ENCODE measurements at regions not wholly inside any gene's neighbourhood (a gene's known extent, or its start where the extent isn't known, plus 50 kb on each side); places are given as distances from the start of the nearest gene placed in this dataset.
"Not testable (repeated sequence)": the region's sequence is repeated elsewhere in the genome, so short reads cannot be mapped to it uniquely, and the experiment has no call there.

DNA sequence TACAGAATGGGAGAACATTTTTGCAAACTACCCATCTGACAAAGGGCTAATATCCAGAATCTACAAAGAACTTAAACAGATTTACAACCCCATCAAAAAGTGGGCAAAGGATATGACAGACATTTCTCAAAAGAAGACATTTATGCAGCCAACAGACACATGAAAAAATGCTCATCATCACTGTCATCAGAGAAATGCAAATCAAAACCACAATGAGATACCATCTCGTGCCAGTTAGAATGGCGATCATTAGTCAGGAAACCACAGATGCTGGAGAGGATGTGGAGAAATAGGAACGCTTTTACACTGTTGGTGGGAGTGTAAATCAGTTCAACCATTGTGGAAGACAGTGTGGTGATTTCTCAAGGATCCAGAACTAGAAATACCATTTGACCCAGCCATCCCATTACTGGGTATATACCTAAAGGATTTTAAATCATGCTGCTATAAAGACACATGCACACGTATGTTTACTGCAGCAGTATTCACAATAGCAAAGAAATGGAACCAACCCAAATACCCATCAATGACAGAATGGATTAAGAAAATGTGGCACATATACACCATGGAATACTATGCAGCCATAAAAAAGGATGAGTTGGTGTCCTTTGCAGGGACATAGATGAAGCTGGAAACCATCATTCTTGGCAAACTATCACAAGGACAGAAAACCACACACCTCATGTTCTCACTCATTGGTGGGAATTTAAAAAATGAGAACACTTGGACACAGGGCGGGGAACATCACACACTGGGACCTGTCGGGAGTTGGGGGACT is 317.7 kb upstream of the THBS1 start:
- intact Hi-C loops (cut with micrococcal nuclease), result not testable (repeated sequence)

DNA sequence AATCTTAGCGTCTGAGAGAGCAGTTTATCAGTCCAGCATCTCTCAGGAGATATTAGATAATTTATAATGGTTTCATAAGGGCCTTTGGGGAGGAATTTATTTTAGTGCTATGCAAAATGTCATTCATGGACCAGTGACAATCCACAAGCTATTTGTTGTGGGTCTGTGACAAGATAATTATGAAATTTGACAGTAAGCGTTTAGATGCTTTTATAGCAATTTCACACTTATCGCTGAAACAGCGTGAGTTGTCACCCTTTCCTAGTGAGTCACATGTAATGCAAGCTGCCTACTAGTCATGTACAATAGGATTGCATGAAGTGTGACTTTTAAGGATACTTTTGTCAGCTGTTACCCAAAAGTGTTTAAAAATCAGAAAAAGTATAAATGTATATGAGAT is 315.6 kb upstream of the THBS1 start:
- intact Hi-C loops (cut with micrococcal nuclease), result no loop called here

DNA sequence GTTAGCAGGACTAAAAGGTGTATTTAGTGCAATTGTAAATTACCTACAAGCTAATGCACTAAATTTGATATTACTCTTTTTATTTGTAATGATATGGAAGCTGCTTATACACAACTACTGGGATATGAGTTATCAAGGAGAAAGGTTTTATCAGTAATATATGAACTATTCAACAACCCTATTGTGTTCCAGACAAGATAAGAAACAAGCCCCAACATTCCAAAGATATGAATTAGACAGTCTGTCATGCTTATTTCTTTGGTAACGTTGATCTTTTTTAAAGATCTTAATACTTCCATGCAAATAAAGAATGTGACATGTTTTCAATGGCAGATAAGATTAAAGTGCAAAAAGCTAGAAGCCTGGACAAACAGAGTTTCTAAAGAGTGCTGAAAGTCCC is 314.0 kb upstream of the THBS1 start:
- intact Hi-C loops (cut with micrococcal nuclease), result no loop called here

DNA sequence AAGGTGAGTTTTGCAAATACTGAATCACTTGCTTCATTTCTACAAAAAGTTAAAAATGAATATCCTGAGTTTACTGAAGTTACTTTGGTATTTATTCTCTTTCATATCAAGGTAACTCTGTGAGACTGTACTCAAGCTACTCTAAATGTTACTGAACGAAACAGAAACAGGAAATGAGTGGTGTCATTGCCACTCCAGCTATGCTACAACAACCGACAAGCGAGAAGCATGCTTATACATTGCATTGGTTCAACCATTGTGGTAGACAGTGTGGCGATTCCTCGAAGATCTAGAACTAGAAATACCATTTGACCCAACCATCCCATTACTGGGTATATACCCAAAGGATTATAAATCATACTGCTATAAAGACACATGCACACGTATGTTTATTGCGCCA is 313.2 kb upstream of the THBS1 start:
- intact Hi-C loops (cut with micrococcal nuclease), result no loop called here

DNA sequence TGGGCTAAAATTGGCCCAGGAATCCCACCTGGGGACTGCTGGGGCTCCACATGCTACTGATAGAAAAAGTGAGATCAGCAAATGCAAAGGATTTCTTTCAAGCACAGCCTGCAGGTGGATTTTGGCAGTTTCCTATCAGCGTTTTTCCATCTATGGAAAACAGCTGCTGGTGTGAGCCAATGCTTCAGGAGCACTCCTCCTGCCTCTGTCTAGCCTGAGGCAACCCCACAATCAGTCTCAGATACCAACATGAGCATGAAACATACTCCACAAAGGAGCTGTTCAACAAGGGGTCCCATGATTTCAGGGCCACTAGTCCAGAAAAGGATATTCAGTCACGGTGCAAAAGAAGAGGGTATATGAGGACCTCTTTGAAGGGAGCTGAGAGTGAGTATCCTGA is 311.5 kb upstream of the THBS1 start:
- intact Hi-C loops (cut with micrococcal nuclease), result no loop called here

DNA sequence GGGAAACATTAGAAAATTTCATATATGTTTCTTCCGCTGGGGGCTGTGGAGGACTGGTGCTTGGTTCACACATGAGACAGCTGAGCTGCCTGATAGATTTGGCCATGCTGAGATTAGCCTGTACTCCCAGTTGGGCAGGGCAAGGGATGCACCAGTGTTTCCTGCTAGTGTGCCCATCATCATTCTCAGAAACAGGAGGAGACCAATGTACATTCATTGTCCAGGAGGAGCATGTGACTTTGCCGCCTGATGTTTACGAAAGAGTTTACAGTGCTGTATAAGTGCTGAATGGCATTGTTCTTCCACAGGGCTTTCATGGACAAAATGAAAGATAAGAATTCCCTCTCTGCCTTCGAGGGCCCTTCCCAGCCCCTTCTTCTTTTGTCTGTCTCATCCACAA is 311.1 kb upstream of the THBS1 start:
- intact Hi-C loops (cut with micrococcal nuclease), result no loop called here

DNA sequence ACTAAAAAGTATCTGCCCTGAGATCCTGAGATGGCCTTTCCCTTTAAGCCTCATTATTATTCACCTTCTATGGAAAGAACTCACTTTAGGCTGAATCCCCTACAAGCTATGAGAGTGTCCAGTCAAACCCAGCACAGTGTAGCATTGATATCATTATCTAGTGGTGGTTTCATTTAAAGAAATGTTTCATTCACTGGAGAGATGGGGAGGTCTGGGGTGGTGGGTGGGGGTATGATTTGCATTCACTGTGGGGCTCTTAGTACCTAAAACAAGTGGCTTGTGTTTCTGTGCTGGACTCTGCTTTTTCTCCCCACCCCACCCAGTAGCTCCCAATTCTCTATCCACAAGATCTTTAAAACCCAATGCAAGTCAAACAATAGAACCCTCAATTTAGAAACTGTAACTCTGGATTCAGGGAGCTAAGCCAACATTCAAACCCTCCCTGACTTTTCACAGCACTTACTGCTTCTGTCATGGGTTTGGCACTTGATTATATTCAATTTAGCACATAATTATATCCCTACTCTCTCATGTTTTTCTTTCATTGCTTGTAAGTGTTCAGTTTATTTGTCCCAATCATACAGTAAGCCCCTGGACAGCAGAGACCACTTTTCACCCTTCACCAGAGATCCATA is 310.5 kb upstream of the THBS1 start:
- intact Hi-C loops (cut with micrococcal nuclease), result no loop called here

DNA sequence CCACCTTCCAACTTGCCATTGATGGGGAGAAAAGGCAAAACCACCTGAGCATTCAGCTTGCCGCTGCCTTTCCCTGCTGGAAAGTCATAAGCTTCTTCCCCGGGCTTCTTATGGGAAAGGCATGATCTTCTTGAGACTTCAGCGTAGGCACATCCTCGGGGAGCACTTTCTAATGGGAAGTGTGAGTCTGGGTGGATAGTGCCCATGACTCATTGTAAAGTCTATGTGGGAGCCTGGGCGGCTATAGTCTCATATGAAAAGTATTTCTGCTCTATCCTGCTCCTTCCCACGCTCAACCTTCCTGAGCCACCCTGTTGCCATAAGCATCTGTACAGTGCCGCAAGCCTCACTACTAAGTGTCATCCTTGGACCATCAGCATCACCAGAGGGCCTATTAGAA is 309.9 kb upstream of the THBS1 start:
- intact Hi-C loops (cut with micrococcal nuclease), result no loop called here

DNA sequence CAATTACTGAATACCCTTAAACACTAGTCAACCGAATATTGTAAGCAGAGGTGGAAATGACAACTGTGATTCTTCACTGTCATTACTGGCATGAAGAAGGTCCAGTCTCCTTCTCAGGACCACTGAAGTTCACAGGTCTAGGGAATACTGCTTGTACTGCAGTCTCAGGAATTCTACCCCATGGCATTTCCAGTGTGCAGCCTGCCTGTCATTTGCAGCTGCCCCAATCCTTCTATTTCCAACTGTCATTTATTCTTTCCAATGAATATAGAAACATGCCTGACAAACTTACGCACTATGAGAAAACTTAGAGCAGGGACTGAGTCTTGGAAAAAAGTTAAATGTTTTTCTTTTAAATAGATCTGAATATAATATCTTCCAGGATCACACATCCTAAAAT is 308.0 kb upstream of the THBS1 start:
- intact Hi-C loops (cut with micrococcal nuclease), result no loop called here

DNA sequence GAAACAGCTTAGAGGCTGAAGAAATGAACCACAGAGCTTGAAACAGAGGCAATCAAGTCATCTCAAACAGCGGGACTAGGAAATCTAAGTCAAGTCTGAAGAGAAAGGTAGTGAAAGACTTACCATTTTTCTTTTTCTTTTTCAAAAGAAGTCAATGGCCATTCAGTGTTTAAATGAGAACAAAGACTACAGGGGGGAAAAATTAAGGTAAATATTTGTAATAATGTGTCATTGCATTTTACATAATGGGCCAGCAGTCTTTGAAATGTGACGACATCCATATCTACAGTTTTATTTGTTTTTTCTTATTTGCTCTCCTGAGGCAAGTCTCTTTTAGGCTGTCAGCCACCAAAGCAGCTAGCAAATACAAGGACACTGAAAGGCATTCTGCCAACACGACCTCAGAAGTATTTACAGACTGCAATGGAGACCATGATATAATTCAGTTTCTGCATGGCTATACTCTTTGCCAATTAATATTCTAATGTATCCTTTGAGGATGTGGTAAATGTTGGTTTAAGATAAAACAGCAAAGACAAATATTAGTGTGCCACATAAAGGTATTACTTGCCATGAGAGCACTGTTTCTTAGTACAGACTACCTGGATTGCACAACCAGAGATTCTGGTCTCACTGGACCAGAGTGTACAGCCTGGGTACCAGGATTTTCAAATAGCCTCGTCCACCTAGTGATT is 307.0 kb upstream of the THBS1 start:
- intact Hi-C loops (cut with micrococcal nuclease), result no loop called here

DNA sequence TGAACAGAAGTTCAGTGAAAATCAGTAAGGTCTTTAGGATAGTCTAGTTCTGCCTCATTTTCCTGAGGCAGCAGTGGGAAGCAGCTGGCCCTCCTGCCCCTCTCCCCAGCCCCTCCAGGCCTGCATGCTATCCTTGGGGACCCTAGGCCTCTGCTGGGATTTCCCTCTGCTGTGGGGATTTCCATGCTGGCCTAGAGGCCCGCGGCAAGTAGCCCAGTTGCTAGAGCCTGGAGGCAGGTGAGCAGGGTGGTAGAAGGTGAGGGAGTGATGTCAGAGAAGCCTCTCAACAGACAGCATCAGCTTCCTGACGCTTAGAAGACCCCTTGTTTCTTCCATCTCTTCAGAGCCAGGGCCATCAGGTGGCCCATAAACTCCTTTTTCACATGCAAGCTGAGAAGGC is 305.8 kb upstream of the THBS1 start:
- intact Hi-C loops (cut with micrococcal nuclease), result no loop called here

DNA sequence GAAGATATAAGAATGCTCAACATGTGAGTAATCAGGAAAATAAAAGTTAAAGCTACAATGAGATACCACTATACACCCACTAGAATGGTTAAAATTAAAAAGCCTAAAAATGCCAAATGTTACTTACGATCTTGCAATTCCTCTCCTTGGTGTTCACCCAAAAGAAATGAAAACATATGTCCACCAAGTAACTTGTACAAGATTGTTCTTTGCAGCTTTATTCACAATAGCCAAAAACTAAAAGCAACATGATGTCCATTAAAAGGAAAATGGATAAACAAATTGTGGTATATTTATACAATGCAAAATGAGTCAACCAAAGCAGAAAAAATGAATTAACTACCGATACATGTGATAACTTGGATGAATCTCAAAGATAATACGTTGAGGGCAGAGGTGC is 301.6 kb upstream of the THBS1 start:
- intact Hi-C loops (cut with micrococcal nuclease), result no loop called here

DNA sequence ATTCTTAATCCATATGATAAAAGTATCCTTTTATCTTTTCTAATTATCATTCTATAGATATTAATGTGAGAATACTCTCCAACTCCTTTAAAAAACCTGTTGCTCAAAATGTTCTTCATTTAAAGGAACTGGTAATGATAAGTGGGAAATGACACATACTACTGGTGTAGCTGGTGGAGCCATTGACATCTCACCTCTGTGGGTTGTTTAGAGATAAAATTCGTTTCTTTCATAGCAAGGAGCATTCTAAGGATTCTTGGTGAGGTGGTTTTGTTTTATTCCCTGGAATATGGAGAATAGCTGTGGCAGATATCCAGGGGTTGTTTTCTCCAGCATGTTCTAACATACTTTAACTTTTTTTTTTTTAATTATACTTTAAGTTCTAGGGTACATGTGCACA is 299.8 kb upstream of the THBS1 start:
- intact Hi-C loops (cut with micrococcal nuclease), result no loop called here

DNA sequence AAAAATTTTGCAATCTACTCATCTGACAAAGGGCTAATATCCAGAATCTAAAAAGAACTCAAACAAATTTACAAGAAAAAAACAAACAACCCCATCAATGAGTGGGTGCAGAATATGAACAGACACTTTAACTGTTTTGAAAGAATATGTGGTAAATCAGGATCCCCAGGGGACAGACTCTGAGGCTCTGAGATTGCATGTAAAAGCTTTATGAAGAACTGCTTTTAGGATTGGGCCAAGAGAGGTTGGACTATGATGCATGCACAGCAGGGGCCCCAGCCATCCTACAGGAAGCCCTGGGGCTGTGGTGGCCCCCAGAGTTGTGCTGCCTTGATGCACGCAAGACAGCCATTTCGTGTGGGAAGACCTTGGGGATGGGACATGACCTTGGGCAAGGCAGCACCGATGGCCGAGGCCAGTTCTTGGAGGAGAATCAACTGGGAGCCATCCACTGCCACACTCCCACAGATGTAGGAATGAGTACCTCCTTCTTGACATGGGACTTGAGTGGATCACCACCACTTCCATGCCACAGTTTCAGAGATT is 298.1 kb upstream of the THBS1 start:
- intact Hi-C loops (cut with micrococcal nuclease), result no loop called here

DNA sequence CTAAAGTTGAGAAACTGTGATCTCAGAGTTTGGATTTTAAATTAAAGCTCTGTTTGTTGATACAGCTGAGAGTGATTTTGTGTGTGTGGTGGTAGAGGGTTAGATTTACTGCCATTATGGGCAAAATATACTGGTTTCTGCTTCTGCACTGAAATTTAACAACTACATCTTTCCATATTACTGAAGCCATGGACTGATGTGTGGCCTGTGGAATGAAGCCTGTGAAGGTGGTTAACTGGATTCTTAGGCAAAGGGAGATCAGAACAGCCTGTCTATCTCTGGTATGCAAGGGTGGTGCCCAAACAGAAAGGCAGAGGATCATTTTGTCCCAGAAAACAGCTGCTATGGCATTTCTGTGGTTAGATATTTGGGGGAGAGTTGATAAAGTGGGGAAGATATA is 297.3 kb upstream of the THBS1 start:
- intact Hi-C loops (cut with micrococcal nuclease), result no loop called here

DNA sequence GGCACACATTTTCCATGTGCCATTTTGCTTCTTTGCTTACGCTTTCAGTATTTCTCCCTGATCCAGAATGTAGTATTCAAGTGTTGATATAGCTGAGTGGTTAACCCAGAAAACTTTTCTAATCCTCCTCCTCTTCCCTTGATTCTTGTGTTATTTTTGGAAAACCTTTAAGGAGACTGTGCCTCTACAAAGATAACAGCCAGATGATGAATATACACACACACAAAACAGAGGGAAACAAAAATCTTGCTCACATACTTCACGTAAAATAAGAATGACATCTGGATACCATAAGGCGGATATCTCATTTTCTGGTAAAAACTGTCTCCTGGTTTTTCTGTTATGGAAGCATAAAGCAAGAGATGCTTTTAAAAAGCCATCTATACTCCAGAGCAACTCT is 295.8 kb upstream of the THBS1 start:
- intact Hi-C loops (cut with micrococcal nuclease), result no loop called here

DNA sequence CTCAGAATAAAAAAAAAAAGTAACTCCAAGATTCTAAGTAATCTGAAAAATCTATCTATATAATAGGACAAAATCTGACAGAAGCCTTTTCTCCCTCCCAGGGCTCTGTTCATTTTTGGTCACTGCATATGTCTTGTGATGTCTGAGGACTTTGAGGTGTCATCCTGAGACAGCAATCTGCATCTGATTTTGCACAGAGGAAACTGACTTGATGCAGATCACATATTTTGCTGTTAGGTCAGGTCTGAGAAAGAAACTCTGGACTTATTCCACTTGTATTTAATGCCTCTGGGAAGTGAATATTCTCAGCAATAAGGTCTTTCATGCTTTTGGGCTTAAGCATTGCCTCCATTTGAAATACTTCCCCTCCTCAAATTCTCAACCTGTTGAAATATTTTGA is 295.2 kb upstream of the THBS1 start:
- intact Hi-C loops (cut with micrococcal nuclease), result no loop called here

DNA sequence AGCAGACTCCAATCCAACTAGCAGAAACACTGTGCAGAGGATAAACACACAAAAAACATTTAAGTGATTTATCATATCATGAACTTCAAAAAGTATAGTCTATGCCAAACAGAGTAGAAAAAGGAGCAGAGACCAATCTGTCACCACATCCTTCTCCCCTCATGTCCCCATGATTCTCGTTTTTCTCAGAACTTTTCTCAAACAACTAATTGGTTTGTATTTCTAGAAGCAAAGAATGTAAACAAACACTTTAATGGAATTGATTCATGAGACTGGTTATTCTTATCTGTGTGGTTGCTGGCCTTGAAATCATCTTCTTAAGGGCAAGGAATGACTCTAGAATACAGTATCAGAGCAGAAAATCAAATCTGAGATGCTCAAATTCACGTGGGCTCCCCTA is 294.2 kb upstream of the THBS1 start:
- intact Hi-C loops (cut with micrococcal nuclease), result no loop called here

DNA sequence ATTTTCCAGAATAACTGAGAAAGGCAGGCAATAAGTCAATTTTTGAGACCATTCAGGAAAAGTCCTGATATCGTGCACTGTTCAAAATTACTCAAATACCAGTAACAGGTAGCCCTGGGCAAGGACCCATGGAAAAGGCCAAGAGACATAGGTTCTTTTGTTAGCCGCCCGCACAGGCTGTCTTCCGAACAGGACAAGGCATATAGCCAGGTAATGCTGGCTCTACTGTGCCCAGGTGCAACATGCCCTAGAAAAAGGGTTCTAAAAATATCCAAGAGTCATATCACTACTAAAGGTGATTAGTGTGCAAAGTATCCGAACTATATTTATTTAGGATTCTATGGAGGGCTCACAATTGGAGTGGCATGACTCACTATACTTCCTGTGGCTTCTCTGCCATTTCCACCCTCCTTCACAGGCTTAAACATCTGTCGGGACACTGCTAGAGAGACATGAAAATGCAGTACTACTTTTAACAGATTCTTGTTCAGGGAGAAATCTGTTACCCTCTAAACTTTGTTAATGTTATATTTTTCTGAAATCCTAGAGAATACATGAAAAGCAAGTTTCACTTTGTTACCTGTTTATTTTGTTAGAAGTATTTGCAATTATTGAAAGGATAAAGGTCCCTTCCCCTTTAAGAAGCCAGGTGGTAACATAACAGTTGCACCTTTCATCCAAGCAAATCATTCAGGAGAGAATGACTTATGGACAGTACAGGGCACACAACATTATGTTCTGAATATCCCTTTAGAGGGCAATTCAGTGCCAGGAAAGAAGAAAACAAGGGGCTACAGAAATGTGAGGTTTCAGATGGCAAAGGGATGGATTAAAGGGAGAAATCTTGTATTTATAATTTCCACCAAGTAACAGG is 293.3 kb upstream of the THBS1 start:
- intact Hi-C loops (cut with micrococcal nuclease), result no loop called here

DNA sequence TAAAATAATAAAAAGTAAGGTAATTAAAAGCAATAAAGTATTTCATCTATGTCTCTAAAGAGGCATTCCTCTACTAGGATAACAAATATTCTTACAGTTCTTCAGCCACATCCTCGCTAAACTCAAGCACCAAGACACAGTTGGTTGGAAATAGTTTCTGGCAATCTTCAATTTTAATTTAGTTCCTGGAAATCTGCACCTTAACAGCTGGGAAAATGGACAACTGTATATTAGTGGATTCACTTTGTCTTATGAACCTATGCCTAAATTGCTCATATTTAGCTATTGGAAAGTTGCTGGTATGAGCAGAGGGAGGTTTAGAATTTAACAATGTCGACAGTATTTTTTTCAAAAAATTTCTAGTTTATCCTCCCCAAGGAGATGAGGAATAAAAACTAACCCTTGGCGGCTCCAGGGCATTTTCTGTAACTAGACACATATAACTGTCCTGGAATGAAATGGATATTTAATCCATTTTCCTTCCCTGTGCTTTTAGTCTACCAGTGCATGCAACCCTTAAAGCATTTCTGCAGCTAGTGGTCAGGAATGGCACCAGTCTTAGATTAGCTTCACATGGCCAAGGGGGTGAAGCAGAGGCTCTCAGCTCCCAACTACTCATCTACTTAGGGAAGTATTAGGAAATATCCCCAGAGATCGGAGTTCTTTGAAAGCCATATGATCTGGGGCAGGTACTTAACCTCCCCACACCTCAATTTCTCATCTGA is 290.0 kb upstream of the THBS1 start:
- intact Hi-C loops (cut with micrococcal nuclease), result no loop called here

DNA sequence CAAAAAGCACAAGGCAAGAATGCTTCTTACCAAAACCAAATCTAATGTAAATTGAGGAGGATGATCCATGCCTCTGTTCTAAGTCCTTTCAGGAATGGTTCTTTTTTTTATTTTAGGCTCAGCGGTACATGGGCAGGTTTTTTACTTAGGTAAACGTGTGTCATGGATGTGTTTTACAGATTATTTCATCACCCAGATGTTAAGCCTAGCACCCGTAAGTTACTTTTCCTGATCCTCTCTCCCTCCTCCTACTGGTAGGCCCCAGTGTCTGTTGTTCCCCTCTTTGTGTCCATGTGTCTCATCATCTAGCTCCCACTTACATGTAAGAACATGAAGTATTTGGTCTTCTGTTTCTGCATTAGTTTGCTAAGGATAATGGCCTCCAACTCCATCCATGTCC is 289.2 kb upstream of the THBS1 start:
- intact Hi-C loops (cut with micrococcal nuclease), result no loop called here
